Trophoblast cell (in vitro differentiated cells and primary cell): ENCODE measurements at regions not wholly inside any gene's neighbourhood (a gene's known extent, or its start where the extent isn't known, plus 50 kb on each side); places are given as distances from the start of the nearest gene placed in this dataset.

Experiments used
- DNase-seq, 2 donors: peaks; one replicate each; pipeline ENCODE4 v3.0.0-alpha.2; 2016
- H2AFZ ChIP-seq: 2 replicates; pipeline ENCODE4 v1.6.1; 2013; ENCODE audit warnings: low read length, moderate library complexity, mild to moderate bottlenecking; ENCODE audit not compliant: insufficient read depth, poor library complexity
- H2AK5ac ChIP-seq: 2 replicates; pipeline ENCODE4 v1.6.1; 2013; ENCODE audit warnings: mild to moderate bottlenecking, low read length
- H2BK120ac ChIP-seq: 2 replicates; pipeline ENCODE4 v1.6.1; 2013; ENCODE audit warnings: low read length, mild to moderate bottlenecking, moderate library complexity; ENCODE audit not compliant: insufficient read depth, poor library complexity
- H2BK12ac ChIP-seq: 2 replicates; pipeline ENCODE4 v1.6.1; 2013; ENCODE audit warnings: mild to moderate bottlenecking, low read length, moderate library complexity
- H2BK5ac ChIP-seq: 2 replicates; pipeline ENCODE4 v1.6.1; 2013; ENCODE audit warnings: low read length, low read depth, moderate library complexity, mild to moderate bottlenecking; ENCODE audit not compliant: poor library complexity
- H3K14ac ChIP-seq: 2 replicates; pipeline ENCODE4 v1.6.1; 2013; ENCODE audit warnings: mild to moderate bottlenecking, low read length
- H3K18ac ChIP-seq: 2 replicates; pipeline ENCODE4 v1.6.1; 2013; ENCODE audit warnings: mild to moderate bottlenecking, low read length
- H3K23ac ChIP-seq: 2 replicates; pipeline ENCODE4 v1.6.1; 2013; ENCODE audit warnings: low read length
- H3K27ac ChIP-seq: 2 replicates; pipeline ENCODE4 v1.5.1; 2013; ENCODE audit warnings: low read depth, mild to moderate bottlenecking, inconsistent platforms, low read length, moderate library complexity
- H3K27me3 ChIP-seq: 2 replicates; pipeline ENCODE4 v1.6.1; 2013; ENCODE audit warnings: inconsistent platforms, mild to moderate bottlenecking, low read length, moderate library complexity; ENCODE audit not compliant: insufficient read depth
- H3K36me3 ChIP-seq, 2 experiments: 1 replicate in 1 of 2; 2 replicates in 1 of 2; pipeline ENCODE4 v1.6.1; 2013; ENCODE audit warnings: low read length in 2 of 2, mild to moderate bottlenecking in 2 of 2, moderate library complexity in 1 of 2; ENCODE audit not compliant: insufficient read depth in 2 of 2, control insufficient read depth in 1 of 2
- H3K4ac ChIP-seq: 2 replicates; pipeline ENCODE4 v1.6.1; 2013; ENCODE audit warnings: low read depth, mild to moderate bottlenecking, low read length, moderate library complexity
- H3K4me1 ChIP-seq, 2 experiments: 1 replicate in 1 of 2; 2 replicates in 1 of 2; pipeline ENCODE4 v1.6.1; 2013; ENCODE audit warnings: low read length in 2 of 2, mild to moderate bottlenecking in 2 of 2, moderate library complexity in 1 of 2; ENCODE audit not compliant: insufficient read depth in 2 of 2, control insufficient read depth in 1 of 2
- H3K4me2 ChIP-seq: 2 replicates; pipeline ENCODE4 v1.6.1; 2013; ENCODE audit warnings: inconsistent platforms, mild to moderate bottlenecking, low read length, moderate library complexity
- H3K4me3 ChIP-seq: 2 replicates; pipeline ENCODE4 v1.5.1; 2013; ENCODE audit warnings: mild to moderate bottlenecking, low read depth, low read length, inconsistent platforms
- H3K79me1 ChIP-seq: one replicate; pipeline ENCODE4 v1.6.1; 2013; ENCODE audit warnings: low read length
- H3K79me2 ChIP-seq: 2 replicates; pipeline ENCODE4 v1.6.1; 2013; ENCODE audit warnings: low read length, mild to moderate bottlenecking; ENCODE audit not compliant: control insufficient read depth, insufficient read depth, poor library complexity
- H3K9ac ChIP-seq: 2 replicates; pipeline ENCODE4 v1.6.1; 2013; ENCODE audit warnings: mild to moderate bottlenecking, low read length
- H3K9me3 ChIP-seq: 2 replicates; pipeline ENCODE4 v1.6.1; 2013; ENCODE audit warnings: low read depth, mild to moderate bottlenecking, control low read depth, inconsistent platforms, low read length; ENCODE audit not compliant: insufficient read depth
- H4K12ac ChIP-seq: 2 replicates; pipeline ENCODE4 v1.6.1; 2013; ENCODE audit warnings: low read depth, mild to moderate bottlenecking, low read length, moderate library complexity
- H4K8ac ChIP-seq: 2 replicates; pipeline ENCODE4 v1.6.1; 2013; ENCODE audit warnings: low read depth, mild to moderate bottlenecking, low read length, moderate library complexity
- H4K91ac ChIP-seq: one replicate; pipeline ENCODE4 v1.6.1; 2013; ENCODE audit warnings: low read depth, mild to moderate bottlenecking, low read length, moderate library complexity
- WGBS: extraction: QIAGEN DNeasy Blood & Tissue Kit; methylation state at CpG from one replicate; pipeline ENCODE4 v1.1.7; 2013; ENCODE audit warnings: missing lambda C conversion rate; ENCODE audit not compliant: insufficient read length, insufficient coverage; ENCODE audit errors: extremely low coverage; 5-methylcytosine and 5-hydroxymethylcytosine counted together

DNA sequence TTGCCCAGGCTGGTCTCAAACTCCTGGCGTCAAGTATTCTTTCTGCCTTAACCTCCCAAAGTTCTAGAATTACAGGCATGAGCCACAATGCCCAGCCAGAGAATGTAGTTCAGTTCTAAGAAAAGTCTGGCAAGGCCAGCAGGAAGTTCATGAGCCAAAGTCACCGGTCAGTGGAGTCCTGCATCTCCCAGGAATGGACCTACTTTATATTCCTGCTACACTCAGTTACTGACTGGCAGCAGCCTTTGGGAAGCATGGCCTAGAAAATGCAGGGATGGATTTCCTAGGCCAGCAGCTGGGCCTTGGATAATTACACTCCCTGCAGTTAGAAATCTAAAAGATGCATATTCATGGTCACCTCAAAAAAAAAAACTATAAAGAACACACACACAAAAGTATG lies 135.7 kb downstream of the CAAP1 start:
- no peaks in the 10 kb centered on the region for H3K79me2 ChIP-seq
- no peak overlapping the region for H3K4me2 ChIP-seq
- H3K4me1 ChIP-seq, result peaks cover 0 to 2% of the 10 kb centered on the region in 2 experiments
- H2BK12ac ChIP-seq, result no peak overlapping the region
- no peak overlapping the region for H2BK120ac ChIP-seq
- no peaks in the 10 kb centered on the region for H3K36me3 ChIP-seq
- no peak overlapping the region for H2AK5ac ChIP-seq
- no peak overlapping the region for H3K4me3 ChIP-seq
- no peak overlapping the region for H2BK5ac ChIP-seq
- no peak overlapping the region for H3K9ac ChIP-seq
- H2AFZ ChIP-seq, result no peak overlapping the region
- no peak overlapping the region for H4K91ac ChIP-seq
- H3K23ac ChIP-seq, result no peak overlapping the region
- no peaks in the 10 kb centered on the region for H3K9me3 ChIP-seq
- no peak overlapping the region for H3K4ac ChIP-seq
- H4K8ac ChIP-seq, result no peak overlapping the region
- no peak overlapping the region for H4K12ac ChIP-seq
- no peaks in the 10 kb centered on the region for H3K27me3 ChIP-seq
- WGBS, result no CpG with 5 or more reads among the region's 2 CpGs
- no peak overlapping the region for H3K27ac ChIP-seq
- no peak overlapping the region for H3K14ac ChIP-seq
- H3K18ac ChIP-seq, result no peak overlapping the region
- H3K79me1 ChIP-seq, result no peaks in the 10 kb centered on the region
- no peak for DNase-seq

DNA sequence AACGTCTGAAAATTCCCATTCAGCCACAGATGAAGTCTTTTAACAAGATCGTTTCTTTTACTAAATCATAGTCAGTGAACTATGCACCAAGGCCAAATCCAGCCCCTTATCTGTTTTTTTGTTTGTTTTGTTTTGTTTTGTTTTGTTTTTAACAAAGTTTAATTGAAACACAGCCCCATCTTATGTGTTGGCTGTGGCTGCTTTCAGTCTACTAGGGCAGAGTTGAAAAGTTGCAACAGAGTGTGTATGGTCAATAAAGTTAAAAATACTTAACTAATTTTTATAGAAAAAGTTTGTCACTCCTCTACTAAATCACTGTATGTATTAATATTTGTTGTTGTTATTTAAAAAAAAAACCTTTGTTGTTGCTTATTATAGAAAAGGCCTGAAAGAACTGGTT lies 137.1 kb downstream of the CAAP1 start:
- H3K9ac ChIP-seq, result no peak overlapping the region
- H2AK5ac ChIP-seq, result no peak overlapping the region
- H2BK5ac ChIP-seq, result no peak overlapping the region
- WGBS, result no CpG with 5 or more reads among the region's 2 CpGs
- H3K27me3 ChIP-seq, result no peaks in the 10 kb centered on the region
- no peak overlapping the region for H4K91ac ChIP-seq
- no peak overlapping the region for H2BK120ac ChIP-seq
- no peak overlapping the region for H4K12ac ChIP-seq
- no peak overlapping the region for H2BK12ac ChIP-seq
- no peak for DNase-seq
- H3K14ac ChIP-seq, result no peak overlapping the region
- no peaks in the 10 kb centered on the region for H3K79me2 ChIP-seq
- no peak overlapping the region for H3K23ac ChIP-seq
- no peak overlapping the region for H4K8ac ChIP-seq
- H3K18ac ChIP-seq, result no peak overlapping the region
- no peaks in the 10 kb centered on the region for H3K9me3 ChIP-seq
- H3K27ac ChIP-seq, result no peak overlapping the region
- H3K4ac ChIP-seq, result no peak overlapping the region
- H3K4me3 ChIP-seq, result no peak overlapping the region
- H3K36me3 ChIP-seq, result no peaks in the 10 kb centered on the region
- peaks cover 0 to 2% of the 10 kb centered on the region in 2 experiments for H3K4me1 ChIP-seq
- H3K79me1 ChIP-seq, result no peaks in the 10 kb centered on the region
- H3K4me2 ChIP-seq, result no peak overlapping the region
- no peak overlapping the region for H2AFZ ChIP-seq

DNA sequence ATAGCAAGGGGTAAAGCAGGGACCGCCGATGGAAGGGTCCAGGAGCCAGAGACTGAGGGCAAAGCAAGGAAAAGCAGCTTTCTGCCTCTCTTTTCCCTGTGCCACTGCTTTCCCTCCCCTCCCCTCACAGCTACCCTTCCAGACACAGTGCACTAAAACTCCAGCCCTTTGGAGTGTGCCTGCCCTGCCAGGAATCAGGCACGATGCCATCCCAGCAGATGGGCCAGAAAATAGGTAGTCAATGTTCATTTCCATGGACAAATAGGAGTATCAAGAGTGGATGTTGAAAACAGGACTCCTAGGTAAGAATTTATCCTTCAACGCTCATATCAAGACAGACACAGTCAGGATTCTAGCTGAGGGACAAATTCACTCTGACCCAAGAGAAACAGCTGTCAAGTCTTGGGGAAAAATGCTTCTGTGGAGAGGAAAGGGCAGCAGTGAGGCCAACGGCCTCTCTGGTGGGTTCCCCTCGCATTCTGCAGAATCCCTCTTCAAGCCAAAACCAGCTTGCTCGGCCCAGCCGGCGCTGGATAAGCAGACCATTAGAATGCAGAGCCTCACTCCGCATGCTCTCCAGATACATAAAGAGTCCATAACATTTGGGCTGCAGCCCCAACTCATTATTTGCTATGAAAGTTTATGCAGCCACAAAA lies 138.0 kb downstream of the CAAP1 start:
- Histone ChIP-seq H4K8ac (no peak overlapping the region), H3K4me1 (peaks cover 0 to 2% of the 10 kb centered on the region in 2 experiments), H3K27ac (no peak overlapping the region), H2BK5ac (no peak overlapping the region), H4K91ac (no peak overlapping the region), H2BK12ac (no peak overlapping the region), H2BK120ac (no peak overlapping the region), H3K4me2 (no peak overlapping the region), H3K79me2 (no peaks in the 10 kb centered on the region), H2AK5ac (no peak overlapping the region), H4K12ac (no peak overlapping the region), H2AFZ (no peak overlapping the region), H3K4me3 (no peak overlapping the region), H3K36me3 (no peaks in the 10 kb centered on the region), H3K9ac (no peak overlapping the region), H3K27me3 (no peaks in the 10 kb centered on the region), H3K14ac (no peak overlapping the region), H3K79me1 (no peaks in the 10 kb centered on the region), H3K9me3 (no peaks in the 10 kb centered on the region), H3K18ac (no peak overlapping the region), H3K23ac (no peak overlapping the region), H3K4ac (no peak overlapping the region)
- WGBS, result no CpG with 5 or more reads among the region's 10 CpGs
- DNase-seq, result no peak

DNA sequence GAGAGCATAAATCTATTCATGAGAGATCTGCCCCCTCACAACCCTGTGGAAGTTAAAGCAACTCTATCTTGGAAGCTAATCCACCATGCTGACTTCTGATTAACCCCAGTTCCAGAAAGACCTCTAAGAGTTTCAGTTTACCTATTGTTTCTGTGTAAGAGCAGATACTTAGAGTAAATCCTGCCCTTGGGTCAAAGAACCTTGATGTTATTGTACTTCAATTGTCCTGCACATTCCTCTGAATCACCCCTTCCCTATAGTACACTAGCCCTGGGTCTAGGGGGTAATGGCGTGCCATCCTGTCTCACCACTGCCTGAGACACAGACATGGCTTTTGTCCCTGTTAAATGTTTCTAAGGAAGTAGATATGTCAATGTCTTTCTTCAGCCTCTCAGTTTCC lies 138.6 kb downstream of the CAAP1 start:
- Histone ChIP-seq H3K4me2 (no peak overlapping the region), H2AFZ (no peak overlapping the region), H4K12ac (no peak overlapping the region), H3K23ac (no peak overlapping the region), H2AK5ac (no peak overlapping the region), H3K27ac (no peak overlapping the region), H3K4me1 (peaks cover 0 to 2% of the 10 kb centered on the region in 2 experiments), H2BK5ac (no peak overlapping the region), H3K4ac (no peak overlapping the region), H4K91ac (no peak overlapping the region), H3K79me1 (no peaks in the 10 kb centered on the region), H3K14ac (no peak overlapping the region), H3K9me3 (no peaks in the 10 kb centered on the region), H3K9ac (no peak overlapping the region), H2BK12ac (no peak overlapping the region), H3K4me3 (no peak overlapping the region), H3K79me2 (no peaks in the 10 kb centered on the region), H2BK120ac (no peak overlapping the region), H4K8ac (no peak overlapping the region), H3K18ac (no peak overlapping the region), H3K36me3 (no peaks in the 10 kb centered on the region), H3K27me3 (no peaks in the 10 kb centered on the region)
- no peak for DNase-seq
- no CpG with 5 or more reads among the region's 1 CpG for WGBS
